Activated B cell treated with CpG ODN at 0.5 μM for 24 hours (primary cell): ENCODE measurements at regions not wholly inside any gene's neighbourhood (a gene's known extent, or its start where the extent isn't known, plus 50 kb on each side); places are given as distances from the start of the nearest gene placed in this dataset.

Experiments used
- ATAC-seq: fragments of 200-7000 bp; cut with Tn5 transposase; one replicate; pipeline ENCODE4 v1.10.0; 2021; ENCODE audit warnings: low read depth, mild to moderate bottlenecking, moderate library complexity
- CTCF ChIA-PET: fragments of 350-600 bp; sonication (Branson Sonifier 250); formaldehyde crosslinking; loops from one replicate; lab custom pipeline; 2021; ENCODE audit warnings: antibody characterized with exemption; lab: Charles Lee
- POLR2A ChIA-PET: fragments of 350-600 bp; sonication (Branson Sonifier 250); formaldehyde crosslinking; loops from one replicate; lab custom pipeline; 2021; ENCODE audit warnings: antibody characterized with exemption; lab: Charles Lee
- DNase-seq: peaks from one replicate; pipeline ENCODE4 v3.0.0; 2022
- H3K27ac Mint-ChIP-seq: one replicate; pipeline ENCODE4 v1.8.0; 2020; ENCODE audit warnings: mixed read lengths
- H3K27me3 Mint-ChIP-seq: one replicate; pipeline ENCODE4 v1.8.0; 2021; ENCODE audit warnings: mixed read lengths
- H3K36me3 Mint-ChIP-seq: one replicate; pipeline ENCODE4 v1.8.0; 2021; ENCODE audit warnings: low read depth, mixed read lengths
- H3K4me1 Mint-ChIP-seq: one replicate; pipeline ENCODE4 v1.8.0; 2021; ENCODE audit warnings: mixed read lengths
- H3K4me3 Mint-ChIP-seq: one replicate; pipeline ENCODE4 v1.8.0; 2020; ENCODE audit warnings: mild to moderate bottlenecking, mixed read lengths
- H3K9me3 Mint-ChIP-seq: one replicate; pipeline ENCODE4 v1.8.0; 2020; ENCODE audit warnings: mixed read lengths
- intact Hi-C: fragments of 100-400 bp; cut with micrococcal nuclease; formaldehyde crosslinking; loops from one replicate; pipeline ENCODE4 v1.15.1; 2024
- TF ChIP-seq, protein P1 (sequence below): fragments of 200-600 bp; IDR thresholded peaks from one replicate; pipeline ENCODE4 v1.8.0; 2022; ENCODE audit warnings: antibody characterized with exemption, mild to moderate bottlenecking

DNA sequence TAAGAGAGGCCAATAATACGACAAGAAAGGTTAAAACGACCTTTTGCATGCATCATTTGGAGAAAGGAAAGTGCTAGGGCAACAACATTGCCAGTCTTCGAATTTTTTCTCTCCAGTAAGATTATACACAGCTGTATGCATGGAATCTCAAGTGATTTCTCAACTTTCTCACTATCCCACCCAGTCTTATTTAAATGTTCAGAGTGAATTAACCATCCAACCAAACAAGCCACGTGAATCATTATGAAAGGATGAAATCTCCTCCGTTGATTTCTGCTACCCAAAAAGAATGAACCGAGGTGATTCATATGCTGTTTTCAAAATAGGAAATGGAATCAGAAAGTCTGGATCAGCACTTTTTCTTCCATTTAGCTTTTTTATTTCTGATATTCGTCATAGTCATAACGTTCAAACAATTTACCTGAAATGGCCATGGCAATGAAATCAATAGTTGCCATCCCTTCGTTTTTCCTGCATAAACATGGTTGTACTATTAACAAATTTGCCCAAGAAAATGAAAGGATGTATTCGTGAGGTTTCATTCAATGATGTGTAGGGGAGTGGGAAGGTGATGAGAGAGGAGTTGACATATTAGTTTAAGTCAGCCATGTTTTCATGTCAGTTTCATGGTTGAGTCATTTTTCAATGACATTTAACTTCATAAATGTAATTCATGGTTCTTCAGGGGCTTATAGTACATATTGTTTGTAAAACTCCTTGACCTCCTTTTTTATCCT lies 170.9 kb upstream of the WWC1 start:
- ChIA-PET CTCF (no interaction called here), POLR2A (no interaction called here)
- DNase-seq (no peak), ATAC-seq (no peak)
- Mint-ChIP-seq H3K4me1 (no peaks in the 10 kb centered on the region), H3K9me3 (no peaks in the 10 kb centered on the region), H3K36me3 (no peaks in the 10 kb centered on the region), H3K27me3 (no peaks in the 10 kb centered on the region), H3K4me3 (no peak overlapping the region), H3K27ac (no peak overlapping the region)
- intact Hi-C loops: no loop called here
- TF ChIP-seq, protein P1, sequence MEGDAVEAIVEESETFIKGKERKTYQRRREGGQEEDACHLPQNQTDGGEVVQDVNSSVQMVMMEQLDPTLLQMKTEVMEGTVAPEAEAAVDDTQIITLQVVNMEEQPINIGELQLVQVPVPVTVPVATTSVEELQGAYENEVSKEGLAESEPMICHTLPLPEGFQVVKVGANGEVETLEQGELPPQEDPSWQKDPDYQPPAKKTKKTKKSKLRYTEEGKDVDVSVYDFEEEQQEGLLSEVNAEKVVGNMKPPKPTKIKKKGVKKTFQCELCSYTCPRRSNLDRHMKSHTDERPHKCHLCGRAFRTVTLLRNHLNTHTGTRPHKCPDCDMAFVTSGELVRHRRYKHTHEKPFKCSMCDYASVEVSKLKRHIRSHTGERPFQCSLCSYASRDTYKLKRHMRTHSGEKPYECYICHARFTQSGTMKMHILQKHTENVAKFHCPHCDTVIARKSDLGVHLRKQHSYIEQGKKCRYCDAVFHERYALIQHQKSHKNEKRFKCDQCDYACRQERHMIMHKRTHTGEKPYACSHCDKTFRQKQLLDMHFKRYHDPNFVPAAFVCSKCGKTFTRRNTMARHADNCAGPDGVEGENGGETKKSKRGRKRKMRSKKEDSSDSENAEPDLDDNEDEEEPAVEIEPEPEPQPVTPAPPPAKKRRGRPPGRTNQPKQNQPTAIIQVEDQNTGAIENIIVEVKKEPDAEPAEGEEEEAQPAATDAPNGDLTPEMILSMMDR: no peak

DNA sequence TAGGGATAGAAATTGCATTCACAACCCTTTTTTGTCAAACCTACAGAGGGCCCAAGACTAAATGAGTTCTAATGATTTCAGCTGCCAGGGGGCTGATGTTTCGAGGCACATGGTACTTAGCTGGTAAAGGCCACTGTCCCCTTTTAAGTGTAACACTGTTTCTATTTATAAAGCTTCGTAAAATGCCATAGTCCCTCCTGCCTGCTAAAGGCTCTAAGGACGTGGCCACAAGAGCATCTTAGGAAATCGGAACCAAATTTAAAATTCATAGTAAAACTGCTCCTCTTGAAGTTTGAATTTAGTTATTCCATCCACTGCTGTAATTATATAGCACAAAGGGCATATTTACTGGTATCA lies 170.3 kb upstream of the WWC1 start:
- Mint-ChIP-seq H3K36me3 (no peaks in the 10 kb centered on the region), H3K4me1 (no peaks in the 10 kb centered on the region), H3K9me3 (no peaks in the 10 kb centered on the region), H3K27ac (no peak overlapping the region), H3K27me3 (no peaks in the 10 kb centered on the region), H3K4me3 (no peak overlapping the region)
- DNase-seq (no peak), ATAC-seq (no peak)
- CTCF ChIA-PET: no interaction called here
- TF ChIP-seq, protein P1: no peak
- POLR2A ChIA-PET: no interaction called here
- intact Hi-C loops: no loop called here

DNA sequence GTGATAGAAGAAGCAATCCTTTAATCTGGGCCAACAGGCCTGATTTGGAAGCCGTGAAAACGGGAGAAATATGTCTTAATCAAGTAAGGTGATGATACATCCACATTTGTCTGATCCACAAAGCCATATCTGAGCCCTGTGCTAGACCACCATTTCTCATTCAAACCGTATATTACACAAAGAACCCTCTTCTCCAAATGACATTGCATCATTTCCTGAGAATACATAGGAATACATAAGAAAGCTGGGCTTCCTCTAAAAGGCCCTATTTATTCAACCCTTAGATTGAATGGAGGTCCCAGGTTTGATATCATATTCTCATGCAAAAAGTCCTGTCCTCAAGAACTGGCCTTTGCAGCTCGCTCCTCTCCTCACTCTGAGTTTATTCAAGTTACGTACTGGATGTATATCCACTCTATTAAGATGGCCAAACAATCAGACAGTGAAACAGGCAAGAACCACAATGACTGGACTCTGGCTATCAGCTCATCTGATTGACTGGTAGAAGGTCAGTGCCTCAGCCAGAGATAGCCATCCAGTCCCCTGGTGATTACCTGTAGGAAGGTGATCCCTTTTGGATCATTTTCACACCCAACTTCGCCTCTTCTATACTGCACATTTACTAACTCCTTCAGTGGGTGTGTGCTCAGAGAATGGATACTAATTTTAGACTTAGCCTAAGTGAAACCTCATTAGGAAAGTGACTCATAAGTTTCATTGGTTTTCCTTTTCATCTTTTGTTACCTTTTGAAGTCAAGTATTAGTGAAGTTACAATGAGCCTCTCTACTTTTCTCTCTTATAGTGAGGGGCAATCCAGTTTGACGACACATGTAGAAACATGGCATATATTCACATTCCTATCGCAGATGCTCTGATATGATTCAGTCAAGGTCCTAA lies 167.6 kb upstream of the WWC1 start:
- no peak for DNase-seq
- no peaks in the 10 kb centered on the region for H3K4me1 Mint-ChIP-seq
- H3K27me3 Mint-ChIP-seq: no peaks in the 10 kb centered on the region
- H3K9me3 Mint-ChIP-seq: no peaks in the 10 kb centered on the region
- no peak overlapping the region for H3K27ac Mint-ChIP-seq
- H3K4me3 Mint-ChIP-seq: no peak overlapping the region
- CTCF ChIA-PET: no interaction called here
- intact Hi-C loops: no loop called here
- TF ChIP-seq, protein P1: no peak
- POLR2A ChIA-PET: no interaction called here
- ATAC-seq: no peak
- H3K36me3 Mint-ChIP-seq: no peaks in the 10 kb centered on the region

DNA sequence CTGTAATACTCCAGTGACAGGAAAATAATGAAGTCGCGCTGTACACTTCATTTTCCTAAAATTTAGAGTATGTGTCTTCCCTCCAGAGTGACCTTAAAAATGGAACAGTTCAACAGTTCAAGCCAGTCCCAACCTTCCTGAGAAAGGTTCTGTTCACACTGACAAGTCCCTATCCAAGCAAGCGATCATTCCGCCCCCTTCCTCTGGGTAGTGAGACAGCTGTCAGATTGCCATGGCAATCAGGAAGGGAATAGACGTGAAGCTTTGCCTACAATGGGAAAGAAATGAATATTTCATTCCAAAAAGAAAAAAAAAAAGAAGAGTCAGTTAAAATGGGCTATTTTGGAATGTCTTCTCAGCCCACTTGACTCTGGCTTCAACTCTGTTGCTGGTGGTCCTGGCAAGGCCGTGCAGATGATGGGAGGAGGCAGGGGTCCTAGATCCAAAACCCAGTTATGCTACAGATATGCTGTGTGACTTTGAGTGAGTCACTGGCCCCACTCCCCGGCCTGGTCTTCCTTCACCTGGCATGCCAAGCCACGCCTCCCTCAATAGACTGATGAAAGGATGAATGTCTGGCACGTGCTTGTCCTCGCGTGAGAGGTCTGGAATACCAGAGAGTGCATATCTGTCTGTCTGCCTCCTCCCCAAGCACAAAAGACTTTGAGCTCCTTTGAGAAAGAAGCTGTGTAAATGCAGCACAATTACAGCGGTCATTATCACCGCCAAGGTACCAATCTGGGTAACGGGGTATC lies 165.8 kb upstream of the WWC1 start:
- H3K4me3 Mint-ChIP-seq: no peak overlapping the region
- POLR2A ChIA-PET: no interaction called here
- TF ChIP-seq, protein P1: no peak
- intact Hi-C loops: no loop called here
- H3K27me3 Mint-ChIP-seq: no peaks in the 10 kb centered on the region
- CTCF ChIA-PET: no interaction called here
- H3K9me3 Mint-ChIP-seq: no peaks in the 10 kb centered on the region
- no peak for ATAC-seq
- H3K4me1 Mint-ChIP-seq: no peaks in the 10 kb centered on the region
- H3K36me3 Mint-ChIP-seq: no peaks in the 10 kb centered on the region
- no peak for DNase-seq
- no peak overlapping the region for H3K27ac Mint-ChIP-seq

DNA sequence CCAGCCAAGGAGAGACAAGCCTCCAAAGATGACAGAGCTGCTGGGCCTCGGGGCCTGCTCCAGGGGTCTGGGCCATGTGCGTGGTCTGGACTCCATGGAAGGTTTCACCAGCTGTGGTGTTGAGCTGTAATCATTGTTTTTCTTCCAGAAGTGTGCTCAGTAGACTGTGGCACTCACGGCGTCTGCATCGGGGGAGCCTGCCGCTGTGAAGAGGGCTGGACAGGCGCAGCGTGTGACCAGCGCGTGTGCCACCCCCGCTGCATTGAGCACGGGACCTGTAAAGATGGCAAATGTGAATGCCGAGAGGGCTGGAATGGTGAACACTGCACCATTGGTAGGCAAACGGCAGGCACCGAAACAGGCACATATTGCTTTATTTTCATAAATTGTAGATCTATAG lies 164.8 kb upstream of the WWC1 start:
- Mint-ChIP-seq H3K4me1 (no peaks in the 10 kb centered on the region), H3K27ac (no peak overlapping the region), H3K27me3 (no peaks in the 10 kb centered on the region), H3K4me3 (no peak overlapping the region), H3K36me3 (no peaks in the 10 kb centered on the region), H3K9me3 (no peaks in the 10 kb centered on the region)
- intact Hi-C loops: no loop called here
- POLR2A ChIA-PET: no interaction called here
- ATAC-seq (no peak), DNase-seq (no peak)
- CTCF ChIA-PET: no interaction called here
- TF ChIP-seq, protein P1: no peak
